G401 (cell line): ENCODE measurements at regions not wholly inside any gene's neighbourhood (a gene's known extent, or its start where the extent isn't known, plus 50 kb on each side); places are given as distances from the start of the nearest gene placed in this dataset.

Experiments
- DNase-seq: peaks from one replicate; pipeline ENCODE4 v3.0.0-alpha.2; 2015; ENCODE audit warnings: low spot score
- in situ Hi-C: cut with HindIII; loops from 2 replicates; pipeline ENCODE4 v1.10.0; 2016; ENCODE audit warnings: low sequenced_read_pairs, mixed read lengths

DNA sequence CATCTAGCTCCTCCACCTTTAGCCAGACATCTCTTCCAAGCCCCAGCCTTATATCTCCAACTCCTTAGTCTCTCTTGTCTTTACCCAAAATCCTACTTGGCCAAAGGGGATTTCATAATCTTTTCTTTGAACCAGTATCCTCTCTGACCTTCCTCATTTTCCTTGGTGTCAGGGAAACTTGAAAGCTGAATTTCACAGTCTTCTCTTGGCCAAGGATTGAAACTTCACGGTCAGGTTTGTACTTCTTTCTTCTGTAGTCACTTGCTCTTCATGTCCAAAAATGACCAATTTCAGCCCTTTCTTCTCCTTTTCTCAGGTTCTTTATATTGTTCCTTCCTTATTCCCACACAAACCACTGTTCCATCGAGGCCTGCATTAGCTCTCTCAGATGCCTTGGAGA, 473.7 kb upstream of the KLF4 start:
- in situ Hi-C loops, result no loop called here
- DNase-seq, result no peak

- in situ Hi-C loops, result no loop called here
- DNase-seq, result no peak
These were observed 471.3 kb upstream of the KLF4 start for GRCh38 chr9:107960916-107961315.

DNA sequence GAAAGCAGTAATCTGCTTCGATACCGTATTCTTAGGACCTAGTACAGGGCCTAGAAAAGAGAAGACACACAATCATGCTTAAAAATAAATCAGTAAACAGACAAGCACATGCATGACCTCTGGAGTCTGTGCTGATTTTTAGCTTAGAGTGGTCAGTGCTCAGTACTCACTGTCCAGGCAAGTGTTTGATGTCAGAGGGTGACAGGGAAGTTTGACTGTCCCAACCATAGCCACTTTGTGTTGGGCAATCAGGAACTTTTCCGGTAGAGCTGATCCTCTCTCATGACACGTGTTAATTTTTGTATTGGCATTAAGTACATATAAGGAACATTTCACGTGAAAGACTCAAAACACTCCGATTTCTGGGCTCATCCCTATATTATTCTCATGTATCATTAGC, 464.7 kb upstream of the KLF4 start:
- no peak for DNase-seq
- in situ Hi-C loops, result no loop called here

DNA sequence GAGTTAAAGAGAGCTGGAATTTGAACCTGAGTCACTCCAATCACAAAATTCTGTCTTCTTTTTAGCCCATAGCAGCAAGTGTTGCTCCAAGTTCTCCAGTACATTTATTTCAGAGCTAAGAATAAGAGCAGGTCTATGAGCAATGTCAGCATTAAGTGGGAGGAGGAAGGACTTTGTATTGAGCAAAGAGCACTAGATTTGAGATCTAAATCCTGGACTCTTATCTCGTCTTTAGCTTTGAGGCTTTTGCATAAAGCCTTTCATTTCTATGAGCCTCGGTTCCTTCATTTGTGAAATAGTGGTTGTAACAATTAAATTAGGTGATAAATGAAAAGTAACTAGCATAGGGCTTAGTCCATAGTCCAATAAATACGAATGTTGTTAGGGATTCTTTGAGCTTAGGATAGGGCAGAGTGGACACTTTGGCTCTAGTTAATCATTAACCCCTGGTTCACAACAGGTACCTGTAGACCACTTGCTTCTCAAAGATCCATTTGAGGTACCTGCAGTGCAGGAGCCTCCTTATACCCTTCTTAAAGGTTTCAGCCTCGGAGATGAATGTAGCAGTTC, 464.1 kb upstream of the KLF4 start:
- in situ Hi-C loops, result no loop called here
- DNase-seq, result no peak

DNA sequence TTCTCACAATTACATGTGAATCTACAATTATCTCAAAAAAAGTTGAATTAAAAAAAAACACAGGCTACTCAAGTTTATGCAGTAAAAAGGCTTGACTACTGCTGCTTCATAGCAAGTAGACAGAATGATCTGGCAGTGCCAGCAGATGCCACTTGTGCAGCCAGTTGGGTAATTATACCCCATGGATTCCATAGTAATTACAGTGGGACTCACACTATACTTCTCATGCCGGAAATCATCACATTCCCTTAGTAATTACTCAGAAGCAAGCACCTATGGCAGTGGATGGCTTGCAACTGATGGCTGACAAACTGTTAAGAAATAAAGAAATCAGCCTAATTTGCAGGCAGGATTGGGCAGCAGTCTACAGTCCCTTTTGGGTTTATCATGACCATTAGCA, 463.2 kb upstream of the KLF4 start:
- in situ Hi-C loops, result no loop called here
- DNase-seq, result no peak

GRCh38 chr9:107951511-107951910, 461.9 kb upstream of the KLF4 start:
- in situ Hi-C loops, result no loop called here
- DNase-seq, result no peak

DNA sequence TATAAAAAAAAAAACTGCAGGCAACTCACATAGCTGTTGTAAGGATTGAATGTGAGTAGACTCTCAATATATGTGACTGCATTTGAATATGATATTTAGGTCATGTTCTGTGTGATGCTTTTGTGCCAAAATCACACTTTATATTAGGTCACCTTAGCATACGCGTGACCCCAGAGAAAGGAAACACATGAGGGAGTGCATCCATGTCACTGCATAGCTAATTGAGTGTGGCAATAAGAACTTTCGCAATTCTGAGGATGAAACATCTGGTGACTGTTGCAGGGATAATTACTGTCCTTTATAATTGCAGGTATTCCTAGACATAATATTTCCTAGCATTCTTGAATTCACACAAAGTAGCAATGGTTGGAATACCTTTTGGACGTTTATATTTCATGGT, 459.5 kb upstream of the KLF4 start:
- DNase-seq, result no peak
- in situ Hi-C loops, result no loop called here

- in situ Hi-C loops, result no loop called here
- no peak for DNase-seq
These were observed 459.0 kb upstream of the KLF4 start for GRCh38 chr9:107948601-107949000.

- in situ Hi-C loops, result no loop called here
- DNase-seq, result no peak
These were observed 458.5 kb upstream of the KLF4 start for GRCh38 chr9:107948086-107948485.

DNA sequence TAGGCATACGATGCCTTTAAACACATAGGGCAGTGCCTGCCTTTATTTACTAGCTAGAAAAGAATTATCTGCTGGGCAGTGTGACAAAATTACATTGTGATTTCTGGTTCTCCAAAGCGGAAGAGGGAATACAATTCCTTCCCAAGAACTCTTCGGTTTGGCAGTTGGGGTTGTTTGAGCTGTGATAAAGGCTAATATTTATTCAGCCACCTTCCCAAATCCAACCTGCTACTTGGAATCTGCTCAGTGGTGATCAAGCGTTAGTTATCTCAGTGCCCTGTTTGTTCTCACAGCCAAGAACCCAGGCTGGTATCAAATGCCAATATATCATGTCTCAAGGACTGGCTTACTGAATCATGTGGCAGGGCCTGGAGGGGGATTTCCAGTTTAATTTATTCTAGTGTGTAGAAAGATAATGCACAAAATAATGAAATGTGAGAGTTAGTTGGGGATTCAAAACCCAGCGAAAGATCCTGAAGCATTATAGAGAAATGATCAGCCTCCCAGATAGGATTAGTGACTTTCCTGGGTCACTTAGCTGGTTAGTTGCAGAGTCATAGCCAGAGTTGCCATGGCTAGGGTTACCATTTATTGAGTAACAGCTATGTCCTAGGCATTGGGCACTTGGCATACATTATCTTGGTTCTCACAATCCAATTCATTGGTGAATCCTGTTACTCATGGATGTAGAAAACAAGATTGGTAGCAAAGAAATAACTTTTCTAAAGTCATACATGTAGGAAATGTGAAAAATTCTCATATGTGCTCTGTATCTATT, 457.0 kb upstream of the KLF4 start:
- in situ Hi-C loops, result no loop called here
- no peak for DNase-seq

GRCh38 chr9:107945961-107946360, 456.4 kb upstream of the KLF4 start:
- in situ Hi-C loops, result no loop called here
- no peak for DNase-seq

- in situ Hi-C loops, result no loop called here
- no peak for DNase-seq
These were observed 455.9 kb upstream of the KLF4 start for GRCh38 chr9:107945493-107945892.

DNA sequence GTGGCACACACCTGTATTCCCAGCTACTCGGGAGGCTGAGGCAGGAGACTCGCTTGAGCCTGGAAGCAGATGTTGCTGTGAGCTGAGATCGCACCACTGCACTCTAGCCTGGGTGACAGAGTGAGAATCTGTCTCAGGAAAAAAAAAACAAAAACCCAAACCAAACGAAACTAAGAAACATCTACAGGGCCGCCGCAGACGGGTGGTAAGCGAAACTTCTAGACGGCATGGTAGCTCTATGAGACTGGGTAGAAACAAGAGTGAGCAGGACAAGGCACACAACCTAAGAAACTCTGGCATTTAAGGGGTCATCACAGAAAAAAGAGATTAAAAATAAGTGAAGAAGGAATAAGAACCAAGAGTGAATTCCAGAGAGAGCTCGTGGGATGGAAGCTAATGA, 454.8 kb upstream of the KLF4 start:
- DNase-seq, result no peak
- in situ Hi-C loops, result no loop called here

DNA sequence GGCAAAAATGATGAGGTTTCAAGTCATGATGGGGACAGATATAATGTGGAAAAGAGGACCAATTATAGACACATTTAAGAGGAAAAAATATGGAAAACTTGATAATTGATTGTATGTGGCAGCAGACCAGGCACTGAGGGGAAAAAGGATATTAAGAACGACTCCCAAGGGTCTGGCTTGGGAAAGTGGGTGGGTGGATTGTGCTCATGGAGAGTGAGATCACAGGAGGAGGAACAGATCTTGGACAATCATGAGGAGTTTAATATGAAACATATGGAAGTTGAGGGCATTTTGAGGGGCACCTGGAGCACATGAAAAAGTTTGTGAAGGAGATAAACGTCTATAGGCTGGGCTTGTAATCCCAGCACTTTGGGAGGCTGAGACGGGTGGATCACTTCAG, 454.3 kb upstream of the KLF4 start:
- DNase-seq, result no peak
- in situ Hi-C loops, result no loop called here

DNA sequence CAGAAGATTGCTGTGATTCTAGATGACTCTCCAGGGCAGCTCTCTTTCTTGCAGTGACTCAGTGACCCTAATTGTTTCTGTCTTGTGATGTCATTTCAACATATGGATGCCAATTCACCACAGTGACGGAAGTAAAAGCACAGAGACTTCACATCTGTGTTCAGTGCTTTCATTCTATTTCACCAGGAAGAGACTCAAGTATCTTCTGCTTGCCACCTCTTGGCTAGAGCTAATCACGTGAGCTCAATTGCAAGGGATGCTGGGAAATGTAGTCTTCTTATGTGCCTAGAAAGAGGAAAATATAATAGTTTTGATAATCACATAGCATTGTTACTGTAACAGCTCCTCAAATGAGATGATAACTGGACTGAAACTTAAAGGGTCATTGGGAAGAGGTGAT, 453.3 kb upstream of the KLF4 start:
- no peak for DNase-seq
- in situ Hi-C loops, result no loop called here

GRCh38 chr9:107942291-107942690, 452.7 kb upstream of the KLF4 start:
- in situ Hi-C loops, result no loop called here
- no peak for DNase-seq

GRCh38 chr9:107940616-107941595, 451.3 kb upstream of the KLF4 start:
- DNase-seq, result no peak
- in situ Hi-C loops, result no loop called here

DNA sequence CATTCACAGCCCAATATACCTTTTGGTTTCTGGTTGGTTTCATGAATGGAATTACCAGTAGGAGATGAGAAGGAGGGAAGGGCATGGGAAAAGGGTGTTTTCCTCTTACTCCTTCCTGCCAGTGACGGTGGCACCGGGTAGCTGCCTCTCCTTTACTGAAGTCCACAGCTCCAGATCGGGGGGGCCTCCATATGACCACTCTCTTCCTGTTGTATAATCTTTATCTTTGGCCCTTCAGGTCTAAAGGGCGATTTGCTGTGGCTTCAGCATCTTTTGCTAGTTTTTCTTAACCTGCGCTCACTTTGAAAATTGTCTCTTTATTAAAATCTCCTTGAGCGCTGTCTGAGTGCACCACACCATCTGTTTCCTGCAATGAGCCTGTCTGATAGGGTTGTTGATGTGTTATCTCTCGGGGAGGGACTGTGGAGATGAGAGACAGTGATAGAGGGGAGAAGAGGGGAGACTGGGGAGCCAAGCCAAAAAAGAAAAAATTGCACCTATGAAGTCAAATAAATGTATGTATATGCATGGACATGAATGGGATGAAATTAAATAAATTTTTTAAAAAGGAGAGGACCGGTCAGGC, 449.3 kb upstream of the KLF4 start:
- no peak for DNase-seq
- in situ Hi-C loops, result no loop called here

- no peak for DNase-seq
- in situ Hi-C loops, result no loop called here
These were observed 446.4 kb upstream of the KLF4 start for GRCh38 chr9:107935931-107936330.

- in situ Hi-C loops, result no loop called here
These were observed 443.9 kb upstream of the KLF4 start for GRCh38 chr9:107933516-107933915.

More at GRCh38 chr9:107933516-107933915, 443.9 kb upstream of the KLF4 start:
- no peak for DNase-seq
